Spinal cord (tissue), 9 donors: ENCODE measurements at regions not wholly inside any gene's neighbourhood (a gene's known extent, or its start where the extent isn't known, plus 50 kb on each side); places are given as distances from the start of the nearest gene placed in this dataset.
A peak's percentile ranks its signal among the peaks of the same experiment; 100 is the strongest.

ENCODE experiments used
- DNase-seq, 6 donors: peaks; one replicate each; pipeline versions ENCODE4 v3.0.0 to v3.0.0-alpha.2; 2013 to 2015; ENCODE audit warnings: low spot score in 6 of 6, low read depth in 4 of 6
- H3K27ac ChIP-seq: one replicate; pipeline ENCODE4 v1.5.1; 2013; ENCODE audit warnings: low read depth, low read length, control low read depth
- H3K27me3 ChIP-seq: one replicate; pipeline ENCODE4 v1.6.1; 2013; ENCODE audit warnings: low read length; ENCODE audit not compliant: control insufficient read depth, insufficient read depth
- H3K36me3 ChIP-seq: one replicate; pipeline ENCODE4 v1.6.1; 2013; ENCODE audit warnings: low read length; ENCODE audit not compliant: control insufficient read depth, insufficient read depth
- H3K4me1 ChIP-seq: one replicate; pipeline ENCODE4 v1.6.1; 2013; ENCODE audit warnings: low read length; ENCODE audit not compliant: control insufficient read depth, insufficient read depth
- H3K4me3 ChIP-seq: one replicate; pipeline ENCODE4 v1.5.1; 2013; ENCODE audit warnings: low read depth, low read length, control low read depth
- H3K9me3 ChIP-seq: one replicate; pipeline ENCODE4 v1.6.1; 2013; ENCODE audit warnings: low read length; ENCODE audit not compliant: control insufficient read depth, insufficient read depth
- WGBS: methylation state at CpG from one replicate; pipeline ENCODE4 v1.1.5; 2013; ENCODE audit warnings: missing lambda C conversion rate; ENCODE audit not compliant: insufficient coverage; 5-methylcytosine and 5-hydroxymethylcytosine counted together
- donor health status: healthy.

- Histone ChIP-seq H3K9me3 (no peaks in the 10 kb centered on the region), H3K4me3 (no peak overlapping the region), H3K4me1 (no peaks in the 10 kb centered on the region), H3K27ac (no peak overlapping the region), H3K27me3 (no peaks in the 10 kb centered on the region), H3K36me3 (no peaks in the 10 kb centered on the region)
- 53% methylated on average over 6 of the region's 13 CpGs for WGBS
- DNase-seq = peak in 2 of 6 donors; percentile 19 to 23
These were observed 1296.2 kb downstream of the CDH8 start for GRCh38 chr16:60739737-60740683.

GRCh38 chr16:60731329-60732050 lies 1304.7 kb downstream of the CDH8 start:
- H3K4me3 ChIP-seq = no peak overlapping the region
- H3K36me3 ChIP-seq = no peaks in the 10 kb centered on the region
- no peaks in the 10 kb centered on the region for H3K9me3 ChIP-seq
- H3K4me1 ChIP-seq = no peaks in the 10 kb centered on the region
- H3K27me3 ChIP-seq = no peaks in the 10 kb centered on the region
- 100% methylated on average over 1 of the region's 5 CpGs for WGBS
- peak in 2 of 6 donors; percentile 19 to 29 for DNase-seq
- H3K27ac ChIP-seq = no peak overlapping the region

- DNase-seq = no peak
These were observed 1307.2 kb downstream of the CDH8 start for GRCh38 chr16:60729051-60729450.

GRCh38 chr16:60727851-60728250 lies 1308.4 kb downstream of the CDH8 start:
- Histone ChIP-seq H3K27ac (no peak overlapping the region), H3K4me1 (no peaks in the 10 kb centered on the region), H3K9me3 (no peaks in the 10 kb centered on the region), H3K27me3 (no peaks in the 10 kb centered on the region), H3K36me3 (no peaks in the 10 kb centered on the region), H3K4me3 (no peak overlapping the region)
- 100% methylated on average over 1 of the region's 5 CpGs for WGBS
- peak in 1 of 6 donors; percentile 10 for DNase-seq

More at GRCh38 chr16:60729051-60729450, 1307.2 kb downstream of the CDH8 start:
- Histone ChIP-seq H3K4me1 (no peaks in the 10 kb centered on the region), H3K27ac (no peak overlapping the region), H3K4me3 (no peak overlapping the region), H3K9me3 (no peaks in the 10 kb centered on the region), H3K36me3 (no peaks in the 10 kb centered on the region), H3K27me3 (no peaks in the 10 kb centered on the region)

GRCh38 chr16:60720060-60720459 lies 1316.2 kb downstream of the CDH8 start:
- WGBS = no CpG with 5 or more reads among the region's 2 CpGs
- Histone ChIP-seq H3K36me3 (no peaks in the 10 kb centered on the region), H3K4me1 (no peaks in the 10 kb centered on the region), H3K4me3 (no peak overlapping the region), H3K27me3 (no peaks in the 10 kb centered on the region), H3K9me3 (no peaks in the 10 kb centered on the region), H3K27ac (no peak overlapping the region)
- no peak for DNase-seq

GRCh38 chr16:60717808-60718207 lies 1318.4 kb downstream of the CDH8 start:
- H3K27ac ChIP-seq = no peak overlapping the region
- H3K4me1 ChIP-seq = no peaks in the 10 kb centered on the region
- no peak overlapping the region for H3K4me3 ChIP-seq
- H3K9me3 ChIP-seq = no peaks in the 10 kb centered on the region
- H3K27me3 ChIP-seq = no peaks in the 10 kb centered on the region
- DNase-seq = no peak
- no peaks in the 10 kb centered on the region for H3K36me3 ChIP-seq
- WGBS = no CpG with 5 or more reads among the region's 2 CpGs

- no peak overlapping the region for H3K27ac ChIP-seq
- H3K4me3 ChIP-seq = no peak overlapping the region
- peak in 1 of 6 donors; percentile 6 for DNase-seq
- no peaks in the 10 kb centered on the region for H3K4me1 ChIP-seq
- H3K9me3 ChIP-seq = no peaks in the 10 kb centered on the region
- 0% methylated on average over 1 of the region's 3 CpGs for WGBS
- H3K27me3 ChIP-seq = no peaks in the 10 kb centered on the region
- H3K36me3 ChIP-seq = no peaks in the 10 kb centered on the region
These were observed 1324.1 kb downstream of the CDH8 start for GRCh38 chr16:60712144-60712543.

- WGBS = 57% methylated on average over 1 of the region's 1 CpG
- no peak for DNase-seq
- Histone ChIP-seq H3K9me3 (no peaks in the 10 kb centered on the region), H3K36me3 (no peaks in the 10 kb centered on the region), H3K27ac (no peak overlapping the region), H3K4me3 (no peak overlapping the region), H3K4me1 (no peaks in the 10 kb centered on the region), H3K27me3 (no peaks in the 10 kb centered on the region)
These were observed 1331.5 kb downstream of the CDH8 start for GRCh38 chr16:60704726-60705125.

- H3K27ac ChIP-seq = no peak overlapping the region
- no CpG with 5 or more reads among the region's 3 CpGs for WGBS
- no peak for DNase-seq
- H3K27me3 ChIP-seq = no peaks in the 10 kb centered on the region
- H3K4me3 ChIP-seq = no peak overlapping the region
- no peaks in the 10 kb centered on the region for H3K9me3 ChIP-seq
- H3K36me3 ChIP-seq = no peaks in the 10 kb centered on the region
- no peaks in the 10 kb centered on the region for H3K4me1 ChIP-seq
These were observed 1333.1 kb downstream of the CDH8 start for GRCh38 chr16:60703096-60703495.
